HG03064 (cell line): ENCODE measurements at regions not wholly inside any gene's neighbourhood (a gene's known extent, or its start where the extent isn't known, plus 50 kb on each side); places are given as distances from the start of the nearest gene placed in this dataset.
A peak's percentile ranks its signal among the peaks of the same experiment; 100 is the strongest.
"Not testable (repeated sequence)": the region's sequence is repeated elsewhere in the genome, so short reads cannot be mapped to it uniquely, and the experiment has no call there.

ENCODE experiments used
- ATAC-seq: cut with Tn5 transposase; IDR thresholded peaks from one replicate; pipeline ENCODE4 v1.9.1; 2021; ENCODE audit warnings: low read depth; ENCODE audit not compliant: unreplicated experiment

GRCh38 chr5:50898966-50899365 lies 232.5 kb downstream of the PARP8 start:
- no peak for ATAC-seq

DNA sequence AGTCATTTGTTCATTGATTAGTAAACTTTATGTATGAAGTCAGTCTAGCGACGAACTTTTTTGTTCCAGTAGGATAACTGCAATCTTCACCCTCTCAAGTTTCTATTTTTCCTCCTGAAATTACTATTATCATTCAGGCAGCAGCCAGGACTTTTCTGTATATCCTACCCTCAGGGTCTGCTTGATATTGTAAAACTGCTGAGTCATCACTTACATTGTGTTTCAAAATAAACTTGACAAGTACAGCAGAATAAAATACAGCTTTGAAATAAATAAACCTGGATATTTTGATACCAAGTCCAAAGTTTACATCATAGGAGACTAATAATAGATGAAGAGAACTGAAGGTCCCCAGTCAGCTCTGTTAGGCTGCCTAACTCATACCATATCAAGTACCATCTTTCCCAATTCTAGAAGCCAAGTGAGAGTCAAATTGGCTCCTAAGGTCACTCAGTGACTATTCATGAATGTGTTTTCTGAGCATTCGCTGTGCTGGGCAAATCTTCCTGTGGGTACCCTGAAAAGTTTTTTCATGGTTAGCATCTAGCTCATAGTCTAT lies 234.6 kb downstream of the PARP8 start:
- no peak for ATAC-seq

DNA sequence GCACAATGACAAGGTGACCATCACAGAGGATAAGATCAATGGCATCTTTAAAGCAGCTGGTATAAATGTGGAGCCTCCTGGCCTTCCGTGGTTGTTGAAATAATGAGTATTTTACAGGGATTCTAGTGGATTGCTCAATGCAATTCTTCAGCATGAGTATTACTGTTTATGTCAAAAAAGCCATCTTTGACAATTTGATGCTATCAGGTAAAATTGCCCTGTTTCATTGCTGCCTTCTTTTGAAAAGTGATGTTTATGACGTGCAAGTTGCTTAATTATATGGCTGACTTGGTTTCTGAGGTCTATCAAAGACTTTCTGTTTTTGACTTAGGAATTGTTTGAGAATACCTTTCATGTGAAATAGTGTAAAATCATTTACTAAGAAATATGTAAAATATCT lies 237.2 kb downstream of the PARP8 start:
- ATAC-seq = no peak

DNA sequence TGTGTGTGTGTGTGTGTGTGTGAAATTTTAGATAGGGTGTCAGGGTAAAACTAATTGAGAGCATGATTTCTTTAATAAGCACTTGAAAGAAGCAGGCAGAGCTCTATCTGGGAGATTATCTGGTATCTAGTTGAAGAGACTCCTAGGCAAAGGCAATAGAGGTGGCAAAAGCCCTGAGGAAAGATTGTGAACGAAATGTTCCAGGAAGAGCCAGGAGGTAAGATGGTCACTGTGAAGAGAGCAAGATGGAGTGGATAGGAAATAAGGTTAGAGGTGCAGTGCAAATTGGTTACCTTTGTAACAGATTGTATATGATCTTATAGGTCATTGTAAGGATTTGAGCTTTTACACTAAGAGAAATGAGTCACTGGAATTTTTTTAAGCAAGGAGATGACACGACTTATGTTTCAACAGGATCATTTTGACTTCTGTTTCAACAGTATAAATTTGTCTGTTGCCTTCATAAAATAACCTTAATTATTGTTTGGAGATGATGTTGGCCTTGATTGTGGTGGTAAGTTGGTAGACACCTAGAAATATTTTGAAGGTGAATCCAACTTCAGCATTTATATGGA lies 239.6 kb downstream of the PARP8 start:
- no peak for ATAC-seq

- ATAC-seq = not testable (repeated sequence)
Measured at GRCh38 chr5:50920160-50920559, 253.7 kb downstream of the PARP8 start.

DNA sequence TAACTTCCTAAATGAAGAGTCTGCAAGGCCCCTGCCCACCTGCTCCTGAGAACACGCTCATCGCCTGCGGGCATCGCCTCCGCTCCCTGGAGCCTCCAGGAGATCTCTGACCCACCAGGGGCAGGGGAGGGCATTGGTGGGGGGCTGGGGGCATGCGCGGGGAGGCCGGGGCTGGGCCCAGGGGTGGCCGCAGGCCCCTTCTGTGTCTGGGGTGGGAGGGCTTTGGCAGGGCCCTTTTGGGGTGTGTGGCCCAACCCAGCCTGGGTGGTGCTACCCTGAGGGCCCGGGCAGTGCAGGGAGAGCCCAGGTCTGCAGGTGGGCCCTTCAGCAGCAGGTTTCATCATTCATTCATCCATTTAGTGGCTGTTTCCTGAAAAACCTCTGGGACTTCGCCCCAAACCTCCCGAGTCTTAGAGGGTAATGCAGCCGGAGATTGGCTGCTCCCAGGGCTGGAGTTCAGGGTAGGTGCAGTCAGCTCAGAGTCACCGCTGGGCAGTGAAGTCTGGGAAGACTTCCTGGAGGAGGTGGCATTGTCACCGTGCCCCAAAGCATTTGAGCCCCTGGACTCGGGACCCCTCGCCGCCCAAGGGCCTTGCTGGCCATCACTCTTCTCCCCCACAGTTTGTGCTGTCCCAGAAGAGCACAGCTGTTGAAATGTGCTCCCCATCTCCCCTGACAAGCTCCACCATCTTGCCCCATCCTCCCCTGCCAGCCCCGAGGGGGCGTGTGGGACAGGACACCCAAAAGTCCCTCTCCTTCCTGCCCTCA lies 255.1 kb downstream of the PARP8 start:
- no peak for ATAC-seq

DNA sequence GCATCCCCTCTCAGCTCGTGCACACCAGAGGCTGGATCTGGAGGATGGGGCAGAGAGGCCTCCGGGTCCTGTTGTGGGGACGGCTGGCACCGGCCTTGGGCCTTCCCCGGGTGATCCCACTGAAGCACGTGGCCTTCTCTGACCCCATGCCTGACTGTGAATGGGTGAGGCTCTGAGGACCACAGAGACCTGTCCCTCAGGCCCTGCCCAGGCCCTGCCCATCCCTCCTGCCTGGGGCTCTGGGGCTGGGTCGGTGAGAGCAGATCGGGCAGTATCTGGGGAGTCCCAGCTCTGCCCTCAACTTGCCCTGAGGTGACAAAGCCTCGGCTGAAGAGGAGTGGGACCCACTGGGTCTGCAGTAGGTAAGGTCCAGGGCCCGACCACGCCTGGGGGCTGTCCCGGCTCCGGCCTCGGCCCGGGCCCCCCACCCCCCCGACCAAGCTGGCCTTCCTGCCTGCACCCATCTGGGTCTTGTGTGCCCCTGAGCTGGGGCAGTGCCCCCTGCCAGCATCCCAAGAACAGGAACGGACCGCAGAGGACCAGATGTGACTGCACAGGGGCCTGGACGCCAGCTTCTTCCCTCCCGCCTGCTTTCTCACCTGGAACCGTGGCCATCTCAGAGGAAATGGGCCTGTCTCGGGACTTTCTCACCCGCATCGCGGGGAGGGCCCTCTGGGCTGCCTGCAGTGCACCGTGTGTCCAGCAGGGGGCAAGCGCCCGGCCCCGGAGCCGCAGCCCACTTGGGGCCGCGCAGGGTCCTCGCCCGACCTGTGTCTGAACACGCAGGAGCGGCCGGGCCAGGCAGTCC lies 255.9 kb downstream of the PARP8 start:
- not testable (repeated sequence) for ATAC-seq

DNA sequence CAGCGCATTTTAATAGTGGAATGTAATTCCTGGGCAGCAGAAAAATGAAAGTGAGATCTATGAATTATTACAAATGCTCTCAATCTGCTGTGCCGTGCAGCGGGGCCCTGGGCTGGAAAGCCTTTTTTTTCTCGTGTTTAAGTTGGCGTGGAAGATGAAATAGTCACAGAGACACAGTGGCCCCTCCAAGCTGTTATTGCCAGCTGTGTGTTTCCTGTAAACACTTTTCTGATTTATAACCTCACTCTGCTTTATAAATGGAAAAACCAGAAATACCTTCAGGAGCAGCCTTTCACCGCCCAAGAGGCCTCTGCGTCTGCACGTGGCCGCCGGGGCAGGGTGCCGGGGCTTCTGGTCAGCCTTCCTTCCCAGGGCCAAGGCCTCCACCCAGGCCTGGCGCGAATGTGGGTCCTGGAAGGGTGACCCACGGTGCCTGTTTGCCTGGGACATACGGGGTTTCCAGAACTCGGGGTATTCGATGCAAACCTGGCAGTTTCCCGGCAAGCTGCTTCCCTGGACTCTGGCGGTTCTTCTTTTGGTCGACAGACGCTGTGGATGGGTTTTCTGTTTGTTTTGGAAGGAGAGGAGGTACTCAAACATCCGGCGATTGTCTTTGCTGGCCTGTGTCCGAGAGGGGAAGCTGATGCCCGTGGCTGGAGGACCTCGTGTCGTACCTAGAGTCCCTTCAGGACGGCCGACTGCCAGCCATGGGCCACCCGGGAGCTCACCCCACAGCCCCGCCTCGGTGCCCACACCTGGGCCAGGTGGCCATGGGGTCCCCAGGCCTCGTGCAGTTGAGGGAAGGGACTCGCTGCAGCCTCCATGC lies 256.7 kb downstream of the PARP8 start:
- ATAC-seq = no peak

- ATAC-seq = no peak
Measured at GRCh38 chr5:50923768-50924494, 257.5 kb downstream of the PARP8 start.

DNA sequence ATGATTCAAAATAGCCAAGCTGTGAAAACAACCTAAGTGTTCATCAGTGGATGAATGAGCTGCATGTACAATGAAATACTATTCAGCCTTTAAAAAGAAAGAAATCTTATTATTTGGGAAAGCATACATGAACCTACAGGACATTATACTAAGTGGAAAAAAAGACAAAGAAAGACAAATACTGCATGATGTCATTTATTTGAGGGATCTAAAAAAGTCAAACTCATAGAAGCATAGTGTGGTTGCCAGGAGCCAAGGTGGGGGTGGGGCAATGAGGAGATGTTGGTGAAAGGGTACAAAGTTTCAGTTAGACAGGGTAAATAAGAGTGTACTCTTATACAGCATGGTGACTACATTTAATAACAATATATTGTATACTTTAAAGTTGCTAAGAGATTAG lies 261.5 kb downstream of the PARP8 start:
- no peak for ATAC-seq

GRCh38 chr5:50929174-50929573 lies 262.7 kb downstream of the PARP8 start:
- ATAC-seq = no peak

- no peak for ATAC-seq
Measured at GRCh38 chr5:50934343-50934742, 267.9 kb downstream of the PARP8 start.

DNA sequence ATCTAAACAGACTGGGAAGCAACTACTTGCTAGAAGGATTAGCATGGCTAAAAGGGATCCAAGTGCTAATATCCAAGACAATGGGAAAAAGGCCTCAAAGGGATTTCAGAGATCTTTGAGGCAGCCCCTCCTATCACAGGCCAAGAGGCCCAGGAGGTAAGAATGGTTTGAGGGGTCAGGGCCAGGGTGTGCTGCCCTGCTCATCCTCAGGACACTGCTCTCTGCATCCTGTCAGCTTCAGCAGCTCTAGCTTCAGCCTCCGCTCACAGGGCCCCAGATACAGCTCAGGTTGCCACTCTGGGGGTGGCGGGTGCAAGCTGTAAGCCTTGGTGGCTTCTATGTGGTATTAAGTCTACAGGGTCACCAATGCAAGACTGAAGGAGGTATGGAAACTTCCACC lies 278.7 kb downstream of the PARP8 start:
- no peak for ATAC-seq

GRCh38 chr5:50947906-50948683 lies 281.7 kb downstream of the PARP8 start:
- ATAC-seq = no peak

DNA sequence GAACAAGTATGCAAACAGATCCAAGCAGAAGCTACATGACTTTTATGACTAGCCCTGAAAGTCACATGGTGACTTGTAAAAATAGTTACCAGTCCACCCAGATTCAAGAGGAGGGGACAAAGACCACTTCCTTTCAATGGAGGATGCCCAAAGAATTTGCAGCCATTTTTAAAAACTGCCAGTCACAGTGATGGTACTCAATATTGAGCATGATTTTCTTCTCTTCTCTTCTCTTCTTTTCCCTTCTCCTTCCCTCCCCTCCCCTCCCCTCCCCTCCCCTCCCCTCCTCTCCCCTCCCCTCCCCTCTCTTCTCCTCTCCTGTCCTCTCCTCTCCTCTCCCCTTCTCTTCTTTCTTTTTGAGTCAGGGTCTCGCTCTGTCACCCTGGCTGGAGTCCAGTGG lies 286.9 kb downstream of the PARP8 start:
- ATAC-seq = no peak

GRCh38 chr5:50958852-50959457 lies 292.5 kb downstream of the PARP8 start:
- ATAC-seq = no peak

GRCh38 chr5:50962934-50963872 lies 296.8 kb downstream of the PARP8 start:
- peak; percentile 68 for ATAC-seq
